ENCODE measurements at regions not wholly inside any gene's neighbourhood (a gene's known extent, or its start where the extent isn't known, plus 50 kb on each side); places are given as distances from the start of the nearest gene placed in this dataset.

DNA sequence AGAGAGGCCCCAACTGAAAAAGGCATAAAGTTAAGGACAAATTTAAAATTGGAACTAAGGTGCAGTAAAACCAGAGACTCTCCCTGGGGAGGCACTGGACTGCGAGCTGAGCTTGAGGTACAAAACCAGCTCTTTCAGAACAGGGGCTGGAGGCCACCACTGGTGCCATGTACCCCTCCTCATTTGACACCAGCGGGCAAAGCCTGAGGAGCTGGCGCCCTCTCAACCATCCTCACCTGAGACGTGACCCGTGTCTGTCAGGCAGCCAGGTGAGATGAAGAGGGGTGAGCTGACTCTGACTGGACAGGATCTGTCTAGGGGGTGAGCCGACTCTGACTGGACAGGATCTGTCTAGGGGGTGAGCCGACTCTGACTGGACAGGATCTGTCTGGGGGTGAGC is 68.5 kb downstream of the TMEM18 start:
- TF ChIP-seq, protein P1, sequence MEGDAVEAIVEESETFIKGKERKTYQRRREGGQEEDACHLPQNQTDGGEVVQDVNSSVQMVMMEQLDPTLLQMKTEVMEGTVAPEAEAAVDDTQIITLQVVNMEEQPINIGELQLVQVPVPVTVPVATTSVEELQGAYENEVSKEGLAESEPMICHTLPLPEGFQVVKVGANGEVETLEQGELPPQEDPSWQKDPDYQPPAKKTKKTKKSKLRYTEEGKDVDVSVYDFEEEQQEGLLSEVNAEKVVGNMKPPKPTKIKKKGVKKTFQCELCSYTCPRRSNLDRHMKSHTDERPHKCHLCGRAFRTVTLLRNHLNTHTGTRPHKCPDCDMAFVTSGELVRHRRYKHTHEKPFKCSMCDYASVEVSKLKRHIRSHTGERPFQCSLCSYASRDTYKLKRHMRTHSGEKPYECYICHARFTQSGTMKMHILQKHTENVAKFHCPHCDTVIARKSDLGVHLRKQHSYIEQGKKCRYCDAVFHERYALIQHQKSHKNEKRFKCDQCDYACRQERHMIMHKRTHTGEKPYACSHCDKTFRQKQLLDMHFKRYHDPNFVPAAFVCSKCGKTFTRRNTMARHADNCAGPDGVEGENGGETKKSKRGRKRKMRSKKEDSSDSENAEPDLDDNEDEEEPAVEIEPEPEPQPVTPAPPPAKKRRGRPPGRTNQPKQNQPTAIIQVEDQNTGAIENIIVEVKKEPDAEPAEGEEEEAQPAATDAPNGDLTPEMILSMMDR (IDR thresholded peaks at IDR 0.05): no peak
- no peak for TF ChIP-seq POLR2AphosphoS5 (IDR thresholded peaks at IDR 0.05; ENCODE audit: insufficient read depth in 1 of 2, low read depth in 1 of 2)
- TF ChIP-seq POLR2A (IDR thresholded peaks at IDR 0.05): no peak

Data from vagina (tissue), 2 donors.